ENCODE measurements at regions not wholly inside any gene's neighbourhood (a gene's known extent, or its start where the extent isn't known, plus 50 kb on each side); places are given as distances from the start of the nearest gene placed in this dataset.
"Not testable (repeated sequence)": the region's sequence is repeated elsewhere in the genome, so short reads cannot be mapped to it uniquely, and the experiment has no call there.

DNA sequence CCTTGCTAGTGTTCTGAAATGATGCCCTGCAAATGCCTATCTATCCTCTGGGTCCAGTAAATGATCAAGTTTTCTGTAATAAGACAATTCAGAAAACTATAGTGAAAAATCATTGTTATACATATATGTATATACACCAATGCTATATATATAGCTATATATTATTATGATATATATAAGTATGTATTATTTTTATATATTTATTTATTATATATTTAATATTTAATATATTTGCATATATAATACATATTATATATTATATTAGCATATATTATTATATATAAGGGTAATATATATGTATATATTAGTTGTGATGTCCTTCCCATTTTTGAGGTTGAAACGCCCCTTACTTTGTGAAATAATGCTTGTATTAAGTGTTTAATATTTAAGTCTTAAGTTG, 181.4 kb upstream of the CACNA2D1 start:
- no peak for DNase-seq (ENCODE audit: low read depth, low spot score)

DNA sequence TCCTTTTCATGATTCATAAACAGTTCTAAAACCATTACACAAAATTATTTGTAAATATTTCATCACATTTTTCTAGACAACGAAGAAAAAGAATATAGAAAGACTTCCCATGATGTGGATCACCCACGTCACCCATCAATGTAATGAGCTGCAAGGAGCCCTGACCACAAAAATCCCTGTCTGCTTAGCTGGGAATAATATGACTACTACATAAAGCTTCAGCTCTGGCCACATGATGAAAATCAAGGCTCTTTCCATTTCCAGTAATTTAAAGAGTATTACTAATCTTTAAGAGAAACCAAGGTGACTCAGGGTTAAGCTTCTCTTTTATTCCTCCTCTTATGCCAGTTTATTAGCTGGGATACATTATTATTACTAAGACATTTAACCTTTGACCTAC, 180.8 kb upstream of the CACNA2D1 start:
- DNase-seq (ENCODE audit: low read depth, low spot score): no peak

DNA sequence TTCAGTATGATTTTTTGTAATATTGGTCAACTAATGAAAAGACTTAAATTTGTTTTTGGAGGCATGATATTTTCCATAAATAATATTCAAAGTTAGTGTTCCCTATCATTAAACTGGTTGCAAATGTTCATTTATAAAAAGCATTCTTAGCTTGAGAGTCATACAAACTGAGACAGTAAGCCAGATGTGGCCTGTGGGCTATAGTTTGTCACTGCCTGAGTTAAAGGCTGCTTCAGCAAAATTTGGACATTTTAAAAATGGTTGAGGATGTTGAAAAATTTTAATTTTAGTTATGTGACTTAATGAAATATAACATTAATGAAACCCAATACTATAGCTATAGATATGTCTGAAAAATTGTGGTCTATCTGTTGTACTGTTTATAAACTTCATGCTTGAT, 180.2 kb upstream of the CACNA2D1 start:
- no peak for DNase-seq (ENCODE audit: low read depth, low spot score)

DNA sequence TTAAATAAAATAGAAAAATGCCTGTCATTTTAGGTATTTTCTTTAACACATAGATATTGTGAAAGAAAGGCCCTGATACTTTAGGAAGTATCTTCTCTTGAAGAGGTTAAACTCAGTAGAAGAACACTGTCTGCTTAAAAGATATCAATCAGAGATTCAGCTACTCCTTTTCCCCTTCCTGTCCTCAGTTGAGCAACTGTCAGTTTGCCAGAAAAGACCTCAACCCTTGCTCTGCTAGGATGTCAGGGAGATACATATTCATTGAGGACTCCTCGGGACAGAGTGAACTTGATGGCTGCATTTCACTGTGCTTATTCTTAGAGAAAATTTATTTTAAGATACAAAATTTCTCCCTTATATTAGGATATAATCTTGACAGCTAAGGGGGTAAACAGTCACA, 173.6 kb upstream of the CACNA2D1 start:
- no peak for DNase-seq (ENCODE audit: low read depth, low spot score)

DNA sequence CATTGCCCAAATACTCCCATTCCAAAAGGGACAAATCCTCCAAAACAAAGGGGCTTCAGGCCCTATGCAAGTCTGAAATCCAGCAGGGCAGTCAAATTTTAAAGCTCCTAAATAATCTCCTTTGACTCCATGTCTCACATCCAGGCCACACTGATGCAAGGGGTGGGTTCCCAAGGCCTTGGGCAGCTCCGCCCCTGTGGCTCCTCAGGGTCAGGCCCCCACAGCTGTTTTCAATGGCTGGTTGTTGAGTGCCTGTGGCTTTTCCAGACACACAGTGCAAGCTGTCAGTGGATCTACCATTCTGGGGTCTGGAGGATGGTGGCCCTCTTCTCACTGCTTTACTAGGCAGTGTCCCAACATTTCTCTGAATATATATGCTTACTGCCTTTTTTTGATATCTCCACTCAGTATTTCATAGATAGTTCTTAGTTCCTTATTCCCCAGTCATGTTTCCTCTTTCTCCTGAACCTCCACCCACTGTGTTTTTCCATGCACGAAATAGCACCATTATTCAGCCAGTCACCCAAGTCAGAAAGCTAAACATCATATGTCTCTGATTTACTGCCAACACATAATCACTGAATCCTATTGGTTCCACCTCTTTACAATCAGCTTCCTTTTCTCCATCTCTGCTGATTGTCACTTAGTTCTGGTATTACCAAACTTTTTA, 172.6 kb upstream of the CACNA2D1 start:
- DNase-seq (ENCODE audit: low read depth, low spot score): no peak

DNA sequence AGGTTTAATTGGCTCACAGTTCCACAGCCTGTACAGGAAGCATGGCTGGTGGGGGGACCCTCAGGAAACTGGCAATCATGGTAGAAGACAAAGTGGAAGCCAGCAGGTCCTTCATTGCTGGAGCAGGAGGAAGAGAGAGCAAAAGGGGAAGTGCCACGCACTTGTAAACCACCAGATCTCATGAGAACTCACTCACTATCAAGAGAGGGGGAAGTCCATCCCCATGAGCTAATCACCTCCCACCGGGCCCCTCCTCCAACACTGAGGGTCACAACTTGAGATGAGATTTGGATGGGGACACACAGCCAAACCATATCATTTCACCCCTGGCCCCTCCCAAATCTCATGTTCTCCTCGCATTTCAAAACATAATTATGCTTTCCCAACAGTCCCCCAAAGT, 171.9 kb upstream of the CACNA2D1 start:
- no peak for DNase-seq (ENCODE audit: low read depth, low spot score)

DNA sequence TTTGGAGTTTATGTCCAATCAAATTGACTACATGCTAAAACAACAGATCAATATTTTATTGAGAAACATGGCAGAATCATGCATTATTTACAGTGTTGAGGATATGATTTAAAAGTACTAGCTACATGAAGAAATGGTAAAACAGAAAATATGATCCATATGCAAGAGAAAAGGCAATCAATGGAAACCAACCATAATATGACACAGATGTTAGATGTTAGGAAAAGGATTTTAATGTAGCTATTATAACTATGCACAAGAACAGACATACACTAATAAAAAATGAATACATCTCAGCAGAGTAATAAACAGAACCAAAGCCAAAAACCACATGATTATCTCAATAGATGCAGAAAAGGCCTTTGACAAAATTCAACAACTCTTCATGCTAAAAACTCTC, 166.2 kb upstream of the CACNA2D1 start:
- DNase-seq (ENCODE audit: low read depth, low spot score): no peak

DNA sequence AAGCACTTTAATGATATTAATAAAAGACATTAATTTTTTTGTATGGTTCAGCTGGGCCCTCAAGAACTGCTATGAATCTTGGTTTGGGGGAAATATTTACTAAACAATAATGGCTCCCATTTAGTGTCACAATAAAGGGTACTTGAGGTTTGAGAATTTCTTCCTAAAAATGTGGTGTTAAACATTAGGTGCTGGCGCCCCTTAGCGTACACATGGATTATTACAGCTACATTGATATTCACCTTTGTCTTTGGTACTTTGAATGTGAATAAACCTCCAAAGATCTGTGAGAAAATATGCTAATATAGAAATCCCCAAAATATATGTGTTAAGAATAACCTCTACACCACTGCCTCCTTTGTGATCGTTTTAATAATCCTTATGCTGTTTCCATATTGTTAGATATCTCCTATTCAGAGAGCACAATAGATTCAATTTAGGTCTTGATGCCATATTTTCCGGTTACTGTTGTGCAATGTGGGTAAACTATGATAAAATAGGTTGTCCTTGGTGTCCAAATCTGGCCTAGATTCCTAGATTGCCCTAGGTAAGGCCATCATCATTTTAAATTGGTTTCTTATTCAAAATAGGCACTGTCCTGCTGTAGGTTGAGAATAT, 161.8 kb upstream of the CACNA2D1 start:
- no peak for DNase-seq (ENCODE audit: low read depth, low spot score)

DNA sequence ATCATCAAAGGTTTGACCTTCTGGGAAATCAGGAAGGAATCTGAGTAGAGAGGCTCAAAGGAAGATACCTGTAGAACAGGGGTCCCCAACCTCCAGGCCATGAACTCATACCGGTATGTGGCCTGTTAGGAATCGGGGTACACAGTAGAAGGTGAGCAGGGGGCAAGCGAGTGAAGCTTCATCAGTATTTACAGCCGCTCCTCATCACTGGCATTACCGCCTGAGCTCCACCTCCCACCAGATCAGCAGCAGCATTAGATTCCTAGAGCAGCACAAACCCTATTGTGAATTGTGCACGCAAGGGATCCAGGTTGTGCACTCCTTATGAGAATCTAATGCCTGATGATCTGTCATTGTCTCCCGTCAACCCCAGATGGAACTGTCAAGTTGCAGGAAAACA, 158.5 kb upstream of the CACNA2D1 start:
- no peak for DNase-seq (ENCODE audit: low read depth, low spot score)

DNA sequence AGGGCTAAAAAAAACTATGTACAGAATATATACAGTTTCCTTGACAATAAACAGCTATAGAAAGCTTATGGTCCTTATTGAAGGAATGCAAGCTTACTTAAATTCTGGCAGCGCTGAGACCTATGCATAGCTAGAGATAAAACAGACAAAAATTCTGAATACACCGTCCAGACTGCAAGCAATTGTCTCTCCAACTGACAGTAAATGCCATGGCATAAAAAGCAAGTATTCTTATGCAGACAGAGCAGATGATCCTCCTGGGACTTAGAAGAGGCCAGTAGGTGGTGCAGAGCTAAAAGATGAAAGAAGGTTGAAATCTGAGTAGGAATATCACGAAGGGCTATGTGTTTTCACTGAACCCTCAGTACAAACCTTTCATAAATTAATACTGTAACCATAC, 157.0 kb upstream of the CACNA2D1 start:
- DNase-seq (ENCODE audit: low read depth, low spot score): no peak

DNA sequence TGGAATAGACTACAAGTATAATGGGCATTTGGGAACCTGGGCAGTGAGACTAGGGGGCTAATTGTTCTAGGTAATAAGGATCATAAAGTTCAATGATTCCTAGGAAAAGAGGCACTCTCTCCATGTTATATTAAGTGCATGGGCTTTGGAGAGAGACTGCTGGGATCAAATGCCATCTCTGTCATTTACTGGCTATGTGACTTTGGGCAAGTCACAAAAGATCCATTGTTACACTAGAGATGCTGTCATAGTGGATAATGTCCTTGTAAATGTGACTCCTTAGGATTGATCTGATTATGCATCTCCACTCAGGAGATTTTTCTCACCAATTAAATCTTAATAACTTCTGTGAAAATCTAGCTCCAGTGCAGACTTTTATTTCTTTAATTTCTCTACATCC, 156.3 kb upstream of the CACNA2D1 start:
- no peak for DNase-seq (ENCODE audit: low read depth, low spot score)

DNA sequence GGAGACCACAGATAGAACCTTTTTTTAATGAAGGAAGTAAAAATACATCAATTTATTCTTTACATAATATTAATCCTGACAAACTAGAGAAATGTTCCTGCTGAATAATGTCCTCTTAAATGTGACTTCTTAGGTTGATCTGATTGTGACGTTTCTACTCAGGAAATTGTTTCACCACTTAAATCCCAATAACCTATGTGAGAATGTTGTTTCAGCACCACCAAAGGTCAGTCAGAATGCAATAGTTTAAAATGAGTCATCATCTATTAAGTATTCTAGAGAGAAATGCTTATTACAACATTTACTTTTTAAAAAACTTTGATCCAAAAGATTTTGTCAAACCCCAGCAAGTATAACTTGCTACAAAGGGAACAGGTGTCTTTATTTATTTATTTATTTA, 155.4 kb upstream of the CACNA2D1 start:
- no peak for DNase-seq (ENCODE audit: low read depth, low spot score)

DNA sequence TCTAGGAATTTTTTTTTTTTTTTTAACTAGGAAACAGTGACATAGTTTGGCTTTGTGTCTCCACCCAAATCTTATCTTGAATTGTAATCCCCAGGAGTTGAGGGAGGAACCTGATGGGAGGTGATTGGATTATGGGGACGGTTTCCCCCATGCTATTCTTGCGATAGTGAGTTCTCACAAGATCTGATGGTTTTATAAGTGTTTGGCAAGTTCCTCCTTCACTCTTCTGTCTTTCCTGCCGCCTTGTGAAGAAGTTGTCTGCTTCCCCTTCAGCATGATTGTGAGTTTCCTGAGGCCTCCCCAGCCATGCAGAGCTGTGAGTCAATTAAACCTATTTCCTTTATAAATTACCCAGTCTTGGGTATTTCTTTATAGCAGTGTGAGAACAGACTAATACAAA, 152.2 kb upstream of the CACNA2D1 start:
- not testable (repeated sequence) for DNase-seq (ENCODE audit: low read depth, low spot score)

DNA sequence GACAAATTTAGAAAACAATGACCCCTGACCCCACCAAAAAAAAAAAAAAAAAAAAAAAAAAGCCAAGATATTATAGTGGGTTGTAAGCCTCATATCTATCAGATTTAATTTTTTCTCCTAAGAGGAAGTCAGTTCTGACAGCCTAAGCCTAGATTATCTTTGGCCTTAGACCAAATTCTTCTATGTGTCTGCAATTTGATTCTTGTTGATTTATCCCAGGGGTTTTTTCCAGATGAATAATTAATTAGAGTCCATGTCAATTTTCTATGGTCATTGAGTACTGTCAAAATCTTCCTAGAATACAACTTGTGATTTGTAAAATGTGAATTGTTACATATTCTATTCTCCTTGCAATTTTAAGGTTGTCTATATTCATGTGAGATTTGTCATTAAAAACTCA, 151.6 kb upstream of the CACNA2D1 start:
- DNase-seq (ENCODE audit: low read depth, low spot score): no peak

DNA sequence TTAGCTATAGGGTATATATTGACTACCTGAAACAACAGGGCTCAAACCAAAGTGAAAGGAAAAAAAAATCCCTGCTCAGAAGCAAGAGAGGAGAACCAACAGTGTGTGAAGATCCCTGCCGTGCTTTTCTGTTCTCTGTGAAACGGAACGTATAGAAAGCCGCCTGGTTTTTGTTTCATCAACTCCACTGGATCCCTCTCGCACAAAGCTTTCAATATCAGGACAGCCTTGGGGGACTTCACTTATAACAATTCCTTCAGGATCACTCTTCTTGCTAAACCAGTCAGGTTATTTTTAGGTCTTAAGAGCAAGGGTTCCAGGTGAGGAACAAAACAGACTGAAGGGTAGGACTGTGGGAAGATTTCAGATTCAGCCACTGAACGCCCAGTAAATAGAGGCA, 151.1 kb upstream of the CACNA2D1 start:
- no peak for DNase-seq (ENCODE audit: low read depth, low spot score)

DNA sequence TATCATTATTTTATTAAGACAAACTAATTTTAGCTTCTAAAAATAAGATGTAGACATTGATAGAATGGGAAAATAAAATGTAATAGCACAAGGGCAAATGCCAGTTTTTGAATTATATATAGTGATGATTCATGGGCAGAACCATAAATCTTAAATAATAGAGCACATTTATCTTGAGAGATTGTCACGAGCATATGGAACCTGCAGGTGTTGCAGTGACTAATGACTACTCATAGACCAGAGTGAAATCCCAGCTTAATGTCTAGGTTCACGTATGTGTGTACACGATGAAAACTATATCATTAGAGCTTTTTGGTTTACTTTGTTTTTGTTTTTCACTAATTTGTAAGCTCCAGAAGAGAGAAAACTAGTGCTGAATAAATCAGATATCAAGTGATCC, 150.2 kb upstream of the CACNA2D1 start:
- no peak for DNase-seq (ENCODE audit: low read depth, low spot score)

DNA sequence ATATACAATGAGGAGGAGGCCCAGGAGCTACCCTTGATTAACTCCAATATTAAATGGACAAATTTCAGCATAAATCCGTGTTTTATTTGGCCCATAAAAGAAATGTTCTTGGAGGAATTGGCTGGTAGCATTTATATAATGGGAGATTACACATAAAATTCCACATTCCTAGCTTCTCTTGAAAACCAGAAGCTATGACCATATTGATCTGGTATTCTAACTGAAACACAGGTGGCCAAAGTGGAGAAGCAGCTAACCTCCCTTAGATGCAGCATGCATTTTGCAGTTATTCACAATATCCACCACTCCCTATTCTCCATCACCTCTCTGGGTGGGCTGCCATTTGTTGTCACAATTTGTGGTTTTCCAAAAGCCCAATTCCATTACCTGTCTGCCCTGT, 148.8 kb upstream of the CACNA2D1 start:
- DNase-seq (ENCODE audit: low read depth, low spot score): no peak

DNA sequence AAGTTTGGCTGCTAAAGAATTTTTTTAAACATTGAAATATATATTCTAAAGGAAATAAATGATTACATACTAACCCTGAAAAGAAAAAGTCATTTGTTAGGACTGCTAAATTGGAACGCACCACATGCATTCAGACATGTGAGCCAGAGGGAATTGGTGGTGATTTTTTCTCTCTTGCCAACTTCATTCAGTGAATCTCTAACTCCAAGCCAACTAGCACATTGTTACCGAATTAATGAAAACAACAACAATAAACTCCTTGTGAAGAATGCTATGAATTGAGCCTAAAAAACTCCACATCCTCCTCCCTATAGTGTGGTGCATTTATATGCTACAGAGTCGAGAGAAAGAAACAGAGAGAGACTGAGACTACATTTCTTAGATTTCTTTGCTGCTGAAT, 135.5 kb upstream of the CACNA2D1 start:
- no peak for DNase-seq (ENCODE audit: low read depth, low spot score)

DNA sequence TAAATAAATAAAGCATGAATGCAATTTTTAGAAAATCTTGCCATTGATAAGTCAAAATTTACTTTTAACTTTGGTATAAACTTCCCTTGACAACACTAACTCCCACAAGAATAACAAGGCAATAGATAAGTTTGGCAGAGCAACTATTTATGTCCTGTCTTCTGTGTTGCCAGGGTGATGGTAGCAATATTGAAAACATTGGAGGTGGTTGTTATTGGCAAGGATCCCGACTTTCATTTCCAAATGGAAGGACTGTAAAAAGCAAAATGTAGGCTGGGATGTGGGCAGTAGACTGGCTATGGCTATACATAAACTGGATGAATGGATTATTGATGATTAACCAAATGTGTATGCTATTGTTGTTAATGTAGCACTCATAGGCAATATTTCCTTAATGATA, 134.9 kb upstream of the CACNA2D1 start:
- DNase-seq (ENCODE audit: low read depth, low spot score): no peak

DNA sequence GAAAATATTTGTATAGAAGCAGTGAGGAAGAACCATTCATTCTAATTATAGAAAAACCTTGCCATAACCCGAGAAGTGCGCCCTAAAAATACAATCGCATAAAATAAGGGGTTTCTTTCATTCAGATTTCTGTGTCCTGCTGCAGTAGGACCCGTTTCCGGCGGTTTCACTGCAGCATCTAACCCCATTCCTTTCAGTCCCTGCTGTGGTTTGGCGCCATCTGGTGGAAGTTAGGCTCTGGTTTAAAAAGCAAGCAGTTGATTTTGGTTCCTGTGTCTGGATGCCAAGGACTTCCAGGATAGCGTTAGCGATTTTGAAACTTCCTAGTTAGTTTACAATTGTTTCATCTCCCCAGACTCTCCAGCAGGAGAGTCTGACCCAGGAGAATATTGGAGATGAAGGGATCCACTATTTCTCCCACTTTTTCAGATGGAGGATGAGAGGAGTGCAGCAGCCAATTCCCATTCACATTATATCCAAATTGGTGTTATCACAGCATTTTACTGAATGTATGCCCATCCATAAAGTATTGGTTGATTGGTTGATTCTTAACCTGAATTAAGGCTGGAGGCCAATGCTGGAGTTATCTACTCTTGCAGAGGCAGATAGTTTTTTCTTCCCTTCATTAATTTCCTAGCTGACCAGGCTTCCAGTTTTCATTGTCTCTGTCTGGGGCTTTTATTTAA, 128.8 kb upstream of the CACNA2D1 start:
- DNase-seq (ENCODE audit: low read depth, low spot score): peak; percentile 27

DNA sequence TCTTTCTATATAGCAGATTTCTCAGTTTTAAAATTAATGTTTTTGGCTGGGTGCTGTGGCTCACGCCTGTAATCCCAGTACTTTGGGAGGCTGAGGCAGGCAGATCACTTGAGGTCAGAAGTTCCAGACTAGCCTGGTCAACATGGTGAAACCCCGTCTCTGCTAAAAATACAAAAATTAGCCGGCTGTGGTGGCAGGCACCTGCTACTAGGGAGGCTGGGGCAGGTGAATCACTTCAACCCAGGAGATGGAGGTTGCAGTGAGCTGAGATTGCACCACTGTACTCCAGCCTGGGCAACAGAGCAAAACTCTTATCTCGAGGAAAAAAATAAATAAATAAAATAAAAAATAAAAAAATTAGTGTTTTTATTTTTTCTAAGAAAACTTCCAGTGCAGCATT, 127.5 kb upstream of the CACNA2D1 start:
- not testable (repeated sequence) for DNase-seq (ENCODE audit: low read depth, low spot score)

DNA sequence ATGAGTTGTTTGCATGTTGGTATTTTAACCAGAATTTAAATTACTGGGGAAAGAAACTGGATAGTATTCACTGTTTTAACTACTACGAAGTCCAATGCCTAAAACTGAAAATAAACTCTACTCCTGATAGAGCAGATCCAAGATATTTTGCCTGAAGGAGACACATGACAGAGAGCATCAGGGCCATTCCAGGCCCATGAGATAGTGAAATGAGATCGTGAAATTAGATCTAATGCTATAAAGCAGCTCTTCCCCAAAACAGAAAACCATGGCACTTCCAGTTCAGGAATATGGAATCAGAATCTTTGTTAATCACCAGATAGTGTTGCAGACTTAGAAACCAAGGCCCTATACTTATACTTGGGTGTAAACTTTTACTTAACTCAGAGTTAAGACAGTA, 124.3 kb upstream of the CACNA2D1 start:
- DNase-seq (ENCODE audit: low read depth, low spot score): no peak

DNA sequence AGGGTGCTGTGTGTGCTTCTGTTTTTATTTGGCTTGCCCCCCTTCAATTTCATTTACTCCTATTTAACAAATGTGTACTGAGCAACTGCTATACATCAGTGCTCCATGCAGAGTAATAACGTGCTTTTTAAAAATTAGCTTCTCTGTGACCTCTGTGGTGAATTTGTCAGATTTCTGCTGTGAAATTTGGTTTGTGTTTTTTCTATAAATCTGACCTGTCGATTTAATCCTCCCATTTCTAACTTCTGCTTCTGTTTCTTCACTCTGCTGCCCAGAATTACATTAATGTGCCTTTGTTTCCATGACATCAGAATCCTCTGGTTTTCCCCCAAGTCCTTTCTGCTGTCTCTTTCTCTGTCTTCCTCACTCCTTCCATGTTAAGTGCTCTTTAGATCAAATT, 123.8 kb upstream of the CACNA2D1 start:
- DNase-seq (ENCODE audit: low read depth, low spot score): no peak
